Ovary (tissue), 3 donors: ENCODE measurements at regions not wholly inside any gene's neighbourhood (a gene's known extent, or its start where the extent isn't known, plus 50 kb on each side); places are given as distances from the start of the nearest gene placed in this dataset.

Experiments
- EP300 ChIP-seq: sonication (generic); formaldehyde crosslinking; IDR thresholded peaks from one replicate; pipeline ENCODE4 v1.6.1; 2017; ENCODE audit warnings: antibody characterized with exemption
- POLR2A ChIP-seq: fragments of 450-650 bp; IDR thresholded peaks from one replicate; pipeline ENCODE4 v1.6.1; 2017; ENCODE audit warnings: antibody characterized with exemption, mild to moderate bottlenecking, moderate library complexity
- TF ChIP-seq, protein P1 (sequence below), 3 donors: fragments of 450-650 bp in 2 of 3; fragments of 200-600 bp in 1 of 3; IDR thresholded peaks; one replicate each; pipeline versions ENCODE4 v1.5.1 to v1.8.0; 2016 to 2022; ENCODE audit warnings: antibody characterized with exemption in 3 of 3, mild to moderate bottlenecking in 1 of 3
- donor health status: DM: no; HTN: no; CAD: no.

DNA sequence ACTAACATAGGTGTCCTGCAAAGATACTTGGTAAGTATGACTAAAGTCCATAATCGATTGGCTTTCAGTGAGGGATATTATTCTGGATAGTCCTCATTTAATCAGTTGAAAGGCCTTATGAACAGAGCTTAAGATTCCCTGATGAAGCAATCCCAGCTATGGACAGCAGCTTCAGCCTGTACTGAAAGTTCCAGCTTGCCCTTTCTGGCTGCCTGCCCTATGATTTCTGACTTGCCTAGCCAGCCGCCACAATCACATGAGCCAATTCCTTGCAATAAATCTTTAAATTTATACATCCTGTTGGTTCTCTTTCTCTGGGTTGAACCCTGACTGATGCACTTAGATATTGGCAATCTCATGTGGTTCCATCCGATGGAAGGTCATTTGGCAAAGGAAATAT is 759.0 kb upstream of the API5 start:
- TF ChIP-seq, protein P1, sequence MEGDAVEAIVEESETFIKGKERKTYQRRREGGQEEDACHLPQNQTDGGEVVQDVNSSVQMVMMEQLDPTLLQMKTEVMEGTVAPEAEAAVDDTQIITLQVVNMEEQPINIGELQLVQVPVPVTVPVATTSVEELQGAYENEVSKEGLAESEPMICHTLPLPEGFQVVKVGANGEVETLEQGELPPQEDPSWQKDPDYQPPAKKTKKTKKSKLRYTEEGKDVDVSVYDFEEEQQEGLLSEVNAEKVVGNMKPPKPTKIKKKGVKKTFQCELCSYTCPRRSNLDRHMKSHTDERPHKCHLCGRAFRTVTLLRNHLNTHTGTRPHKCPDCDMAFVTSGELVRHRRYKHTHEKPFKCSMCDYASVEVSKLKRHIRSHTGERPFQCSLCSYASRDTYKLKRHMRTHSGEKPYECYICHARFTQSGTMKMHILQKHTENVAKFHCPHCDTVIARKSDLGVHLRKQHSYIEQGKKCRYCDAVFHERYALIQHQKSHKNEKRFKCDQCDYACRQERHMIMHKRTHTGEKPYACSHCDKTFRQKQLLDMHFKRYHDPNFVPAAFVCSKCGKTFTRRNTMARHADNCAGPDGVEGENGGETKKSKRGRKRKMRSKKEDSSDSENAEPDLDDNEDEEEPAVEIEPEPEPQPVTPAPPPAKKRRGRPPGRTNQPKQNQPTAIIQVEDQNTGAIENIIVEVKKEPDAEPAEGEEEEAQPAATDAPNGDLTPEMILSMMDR (IDR thresholded peaks at IDR 0.05) = no peak
- TF ChIP-seq POLR2A (no peak), EP300 (no peak)
